ENCODE measurements at regions not wholly inside any gene's neighbourhood (a gene's known extent, or its start where the extent isn't known, plus 50 kb on each side); places are given as distances from the start of the nearest gene placed in this dataset.
"Not testable (repeated sequence)": the region's sequence is repeated elsewhere in the genome, so short reads cannot be mapped to it uniquely, and the experiment has no call there.

GRCh38 chr5:164233791-164234190 is 728.4 kb downstream of the MAT2B start:
- Histone ChIP-seq H3K9me2 (replicated peaks; ENCODE audit: insufficient read depth) (no peaks in the 10 kb centered on the region), H4K20me1 (ENCODE audit: insufficient read depth, poor library complexity, severe bottlenecking) (no peaks in the 10 kb centered on the region), H3K36me3 (replicated peaks; ENCODE audit: insufficient read depth, low read depth) (no peaks in the 10 kb centered on the region), H3K4me3 (no peak overlapping the region), H3K27ac (no peak overlapping the region), H3K4me2 (no peak overlapping the region), H3K79me2 (no peaks in the 10 kb centered on the region), H2AFZ (no peak overlapping the region), H3K9me3 (ENCODE audit: low read depth) (no peaks in the 10 kb centered on the region), H3K4me1 (ENCODE audit: insufficient read depth) (no peaks in the 10 kb centered on the region), H3K27me3 (no peaks in the 10 kb centered on the region)
- TF ChIP-seq EZH2phosphoT487 (IDR thresholded peaks at IDR 0.05; ENCODE audit: low read depth, severe bottlenecking, unreplicated experiment) (no peak), CTCF (IDR thresholded peaks at IDR 0.05; ENCODE audit: poor library complexity) (no peak), EZH2 (IDR thresholded peaks at IDR 0.05; ENCODE audit: borderline replicate concordance) (no peak)
- WGBS (ENCODE audit: low lambda C conversion rate, missing lambda C conversion rate): 78% methylated on average over 2 of the region's 2 CpGs
- no peak for DNase-seq (ENCODE audit: low spot score)

GRCh38 chr5:164234321-164234720 is 728.9 kb downstream of the MAT2B start:
- no peaks in the 10 kb centered on the region for H3K9me3 ChIP-seq (ENCODE audit: low read depth)
- H4K20me1 ChIP-seq (ENCODE audit: insufficient read depth, poor library complexity, severe bottlenecking): no peaks in the 10 kb centered on the region
- DNase-seq (ENCODE audit: low spot score): no peak
- H2AFZ ChIP-seq: no peak overlapping the region
- H3K79me2 ChIP-seq: no peaks in the 10 kb centered on the region
- H3K27ac ChIP-seq: no peak overlapping the region
- H3K4me3 ChIP-seq: no peak overlapping the region
- H3K36me3 ChIP-seq (replicated peaks; ENCODE audit: insufficient read depth, low read depth): no peaks in the 10 kb centered on the region
- H3K9me2 ChIP-seq (replicated peaks; ENCODE audit: insufficient read depth): no peaks in the 10 kb centered on the region
- no peak overlapping the region for H3K4me2 ChIP-seq
- no peaks in the 10 kb centered on the region for H3K27me3 ChIP-seq
- TF ChIP-seq EZH2 (IDR thresholded peaks at IDR 0.05; ENCODE audit: borderline replicate concordance): no peak
- no peak for TF ChIP-seq EZH2phosphoT487 (IDR thresholded peaks at IDR 0.05; ENCODE audit: low read depth, severe bottlenecking, unreplicated experiment)
- H3K4me1 ChIP-seq (ENCODE audit: insufficient read depth): no peaks in the 10 kb centered on the region

- Histone ChIP-seq H3K4me3 (no peak overlapping the region), H4K20me1 (ENCODE audit: insufficient read depth, poor library complexity, severe bottlenecking) (no peaks in the 10 kb centered on the region), H2AFZ (no peak overlapping the region), H3K36me3 (replicated peaks; ENCODE audit: insufficient read depth, low read depth) (no peaks in the 10 kb centered on the region), H3K9me3 (ENCODE audit: low read depth) (no peaks in the 10 kb centered on the region), H3K9me2 (replicated peaks; ENCODE audit: insufficient read depth) (no peaks in the 10 kb centered on the region), H3K79me2 (no peaks in the 10 kb centered on the region), H3K27ac (no peak overlapping the region), H3K4me2 (no peak overlapping the region), H3K4me1 (ENCODE audit: insufficient read depth) (no peaks in the 10 kb centered on the region), H3K27me3 (no peaks in the 10 kb centered on the region)
- no peak for TF ChIP-seq EZH2phosphoT487 (IDR thresholded peaks at IDR 0.05; ENCODE audit: low read depth, severe bottlenecking, unreplicated experiment)
- TF ChIP-seq CTCF (IDR thresholded peaks at IDR 0.05; ENCODE audit: poor library complexity): no peak
- no peak for TF ChIP-seq EZH2 (IDR thresholded peaks at IDR 0.05; ENCODE audit: borderline replicate concordance)
- WGBS (ENCODE audit: low lambda C conversion rate, missing lambda C conversion rate): 73% methylated on average over 3 of the region's 3 CpGs
- DNase-seq (ENCODE audit: low spot score): peak; percentile 17
These were observed 730.0 kb downstream of the MAT2B start for GRCh38 chr5:164235300-164235891.

DNA sequence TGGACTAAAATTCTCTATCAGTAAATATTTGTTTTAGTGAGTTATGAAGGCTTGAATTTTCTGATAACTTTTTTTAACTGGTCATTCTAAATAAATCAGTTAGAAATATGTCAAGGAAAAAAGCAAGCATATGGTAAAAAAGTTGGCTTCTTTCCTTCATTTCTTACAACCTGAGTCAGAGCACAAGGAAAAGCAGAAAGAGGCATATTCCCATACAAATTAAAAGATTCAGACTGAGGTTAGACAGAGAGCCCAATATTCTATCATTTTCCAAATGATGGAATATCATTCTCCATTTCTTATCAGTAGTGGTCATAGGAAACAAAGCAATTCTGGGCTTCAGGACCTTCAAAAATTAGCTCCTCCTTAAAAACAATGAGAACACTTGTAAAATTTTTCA is 732.1 kb downstream of the MAT2B start:
- Histone ChIP-seq H3K27ac (no peak overlapping the region), H3K27me3 (no peaks in the 10 kb centered on the region), H3K4me3 (no peak overlapping the region), H3K9me3 (ENCODE audit: low read depth) (no peaks in the 10 kb centered on the region), H2AFZ (no peak overlapping the region), H4K20me1 (ENCODE audit: insufficient read depth, poor library complexity, severe bottlenecking) (no peaks in the 10 kb centered on the region), H3K4me2 (no peak overlapping the region), H3K9me2 (replicated peaks; ENCODE audit: insufficient read depth) (no peaks in the 10 kb centered on the region), H3K36me3 (replicated peaks; ENCODE audit: insufficient read depth, low read depth) (no peaks in the 10 kb centered on the region), H3K4me1 (ENCODE audit: insufficient read depth) (no peaks in the 10 kb centered on the region), H3K79me2 (no peaks in the 10 kb centered on the region)
- no peak for TF ChIP-seq CTCF (IDR thresholded peaks at IDR 0.05; ENCODE audit: poor library complexity)
- TF ChIP-seq EZH2phosphoT487 (IDR thresholded peaks at IDR 0.05; ENCODE audit: low read depth, severe bottlenecking, unreplicated experiment): no peak
- TF ChIP-seq EZH2 (IDR thresholded peaks at IDR 0.05; ENCODE audit: borderline replicate concordance): no peak
- no peak for DNase-seq (ENCODE audit: low spot score)

- not testable (repeated sequence) for H3K9me2 ChIP-seq (replicated peaks; ENCODE audit: insufficient read depth); H3K4me2 ChIP-seq; H3K4me1 ChIP-seq (ENCODE audit: insufficient read depth); H3K27me3 ChIP-seq; H3K4me3 ChIP-seq; H3K9me3 ChIP-seq (ENCODE audit: low read depth); H4K20me1 ChIP-seq (ENCODE audit: insufficient read depth, poor library complexity, severe bottlenecking); H3K79me2 ChIP-seq; H2AFZ ChIP-seq; H3K36me3 ChIP-seq (replicated peaks; ENCODE audit: insufficient read depth, low read depth); H3K27ac ChIP-seq; DNase-seq (ENCODE audit: low spot score)
These were observed 746.4 kb downstream of the MAT2B start for GRCh38 chr5:164251781-164252180.

Data from hepatocyte (in vitro differentiated cells).